DMS 273 (cell line): ENCODE measurements at regions not wholly inside any gene's neighbourhood (a gene's known extent, or its start where the extent isn't known, plus 50 kb on each side); places are given as distances from the start of the nearest gene placed in this dataset.
"Not testable (repeated sequence)": the region's sequence is repeated elsewhere in the genome, so short reads cannot be mapped to it uniquely, and the experiment has no call there.

Source experiments
- DNase-seq: peaks from one replicate; lab custom pipeline; 2025; ENCODE audit not compliant: unreplicated experiment; lab: John Stamatoyannopoulos, UW

DNA sequence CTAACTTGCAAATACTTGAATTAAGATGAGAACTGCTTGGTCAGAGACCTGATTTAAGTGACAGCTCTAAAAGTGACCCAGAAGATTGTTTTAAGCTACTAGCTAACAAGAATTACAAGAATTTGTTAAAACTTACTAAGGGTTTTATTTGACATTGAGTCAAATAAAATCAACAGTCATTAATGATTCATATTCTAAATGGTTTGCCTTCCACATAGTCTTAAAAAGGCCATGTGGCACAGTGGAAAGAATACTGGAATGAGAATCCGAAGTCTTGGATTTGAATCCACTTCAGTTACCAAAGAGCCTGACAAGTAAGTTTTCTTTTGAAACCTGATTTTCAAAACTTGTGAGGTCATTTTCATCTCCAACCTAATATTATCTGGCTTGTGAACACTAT is 489.3 kb downstream of the ADCYAP1 start:
- no peak for DNase-seq

DNA sequence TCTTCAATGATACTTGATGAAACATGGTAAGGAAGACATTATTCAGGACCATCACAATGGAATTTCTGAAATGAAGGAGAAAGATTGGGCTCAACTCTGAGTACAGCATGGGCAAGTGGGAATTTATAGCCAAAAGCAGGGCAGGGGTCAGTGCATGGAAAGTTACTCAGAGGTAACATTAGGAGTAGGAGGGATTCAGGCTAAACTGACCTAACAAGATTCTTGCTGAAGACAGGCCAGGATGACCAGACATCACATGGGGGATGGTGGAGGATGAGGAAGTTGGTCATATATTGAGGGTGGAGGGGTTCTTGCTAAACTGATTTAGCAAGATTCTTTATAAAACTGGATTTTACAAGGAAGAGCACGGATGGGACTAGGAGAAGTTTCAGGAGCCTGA is 489.8 kb downstream of the ADCYAP1 start:
- no peak for DNase-seq

DNA sequence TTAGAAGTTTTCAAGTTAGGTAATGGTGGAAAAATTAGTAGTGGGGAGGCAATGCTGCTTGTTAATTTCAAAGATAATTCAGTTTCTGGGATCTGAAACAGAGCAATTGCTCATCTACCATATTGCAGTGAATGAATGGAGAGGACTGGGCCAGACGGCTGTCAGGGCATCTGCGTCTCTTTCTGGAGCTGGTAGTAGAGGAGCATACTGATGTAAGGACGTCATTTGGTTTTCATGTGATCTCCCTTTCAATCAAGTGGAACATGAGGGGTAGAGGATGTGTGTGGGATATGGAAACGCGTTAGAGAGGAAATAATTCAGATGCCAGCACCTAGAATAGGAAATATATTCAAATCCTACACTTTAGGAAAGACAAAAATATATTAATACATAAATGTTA is 490.3 kb downstream of the ADCYAP1 start:
- no peak for DNase-seq

DNA sequence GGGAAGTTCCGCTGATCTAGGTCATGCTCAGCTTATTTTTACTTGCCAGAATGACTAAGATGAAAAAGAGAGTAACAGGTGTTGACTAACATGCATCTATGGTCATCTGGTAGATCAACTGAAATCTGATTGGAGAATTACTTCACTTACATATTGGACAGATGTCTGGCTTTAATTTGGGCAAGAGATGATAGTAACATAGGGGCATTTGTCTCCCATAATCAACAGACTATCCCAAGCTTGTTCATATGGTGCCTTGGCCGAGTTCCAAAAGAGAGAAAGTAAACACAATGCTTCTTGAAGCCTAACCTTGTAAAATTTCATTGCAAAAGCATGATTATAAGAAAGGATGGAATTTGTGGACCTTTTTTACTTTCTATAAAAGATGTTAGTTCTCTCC is 503.7 kb downstream of the ADCYAP1 start:
- DNase-seq, result peak; percentile 98

DNA sequence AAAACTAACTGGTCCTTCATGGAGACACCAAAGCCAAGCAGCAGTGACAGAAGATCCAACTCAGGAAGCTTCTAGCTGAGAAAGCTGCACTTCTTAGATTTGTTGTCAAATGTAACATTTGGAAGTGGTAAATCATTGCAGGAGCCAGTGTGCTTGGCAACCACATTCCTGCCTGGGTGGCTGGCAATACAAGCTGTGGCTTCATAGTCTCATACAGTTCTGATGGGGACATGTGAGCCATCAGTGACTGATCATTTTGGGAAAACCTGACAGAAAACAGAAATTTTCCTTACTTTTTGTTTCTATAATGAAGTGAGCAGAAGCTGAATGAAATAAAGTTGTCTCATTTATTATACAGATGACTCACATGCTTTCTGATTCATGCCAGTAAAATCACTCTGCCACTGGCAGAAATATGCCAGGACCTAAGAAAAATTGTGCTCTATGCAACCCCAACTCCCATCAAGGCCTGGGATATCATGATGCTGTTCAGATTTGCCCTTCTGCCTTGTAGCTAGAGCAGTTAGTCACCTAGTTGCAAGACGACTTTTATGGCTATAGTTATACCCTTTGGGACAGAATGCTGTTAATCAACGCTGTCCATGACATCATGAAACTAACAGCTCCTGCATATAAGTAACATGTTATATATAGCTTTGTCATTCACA is 508.1 kb downstream of the ADCYAP1 start:
- peak; percentile 40 for DNase-seq

DNA sequence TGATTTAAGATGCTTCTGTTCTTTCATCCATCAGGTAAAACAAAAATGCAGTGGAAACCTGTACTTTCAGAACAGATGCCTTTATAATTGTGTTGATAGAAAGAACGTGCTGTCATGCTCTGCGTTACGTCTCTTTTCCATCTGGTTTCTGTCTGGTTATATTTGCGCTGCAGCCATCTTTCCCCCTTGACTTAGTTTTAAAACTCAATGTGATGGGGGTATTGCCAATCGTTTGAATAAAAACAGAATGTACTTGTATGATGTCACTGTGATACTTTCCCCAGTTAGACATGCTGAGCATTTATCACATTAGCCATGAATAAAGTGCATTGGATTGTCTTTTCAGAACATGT is 508.6 kb downstream of the ADCYAP1 start:
- DNase-seq, result no peak

DNA sequence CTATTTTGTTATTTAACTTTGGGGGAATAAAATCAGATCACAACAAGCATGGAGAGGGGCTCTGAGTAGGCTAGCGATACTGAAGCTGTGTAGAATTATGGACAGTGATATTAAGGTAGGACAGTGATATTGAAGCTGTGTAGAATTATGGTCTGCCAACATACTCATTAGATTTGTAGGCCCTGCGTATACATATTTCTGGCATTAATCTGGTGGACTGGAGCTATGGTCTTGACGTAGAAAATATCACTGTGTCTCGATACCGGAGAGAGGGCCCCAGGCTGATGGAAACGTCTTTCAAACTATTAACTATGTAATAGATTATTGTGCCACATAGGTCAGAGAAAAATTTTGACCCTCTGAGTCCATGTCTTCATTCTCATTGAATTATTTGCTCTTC is 511.4 kb downstream of the ADCYAP1 start:
- no peak for DNase-seq

DNA sequence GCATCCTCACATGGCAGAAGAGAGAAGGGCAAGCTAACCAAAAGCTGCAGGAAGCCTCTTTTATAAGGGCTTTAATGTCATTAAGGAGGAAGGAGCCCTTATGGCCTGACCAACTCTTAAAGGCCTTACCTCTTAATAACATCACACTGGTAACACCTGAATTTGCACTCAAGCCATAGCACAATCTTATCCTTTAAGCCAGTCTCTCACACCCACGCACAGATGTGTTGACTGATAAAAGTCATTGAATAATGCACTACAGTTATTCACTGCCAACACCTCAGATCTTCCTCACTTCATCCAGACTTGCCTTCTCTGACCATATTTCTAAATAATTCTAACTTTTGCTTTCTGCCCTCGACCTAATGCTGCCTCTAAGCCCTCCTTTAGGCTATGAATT is 516.8 kb downstream of the ADCYAP1 start:
- DNase-seq, result no peak

DNA sequence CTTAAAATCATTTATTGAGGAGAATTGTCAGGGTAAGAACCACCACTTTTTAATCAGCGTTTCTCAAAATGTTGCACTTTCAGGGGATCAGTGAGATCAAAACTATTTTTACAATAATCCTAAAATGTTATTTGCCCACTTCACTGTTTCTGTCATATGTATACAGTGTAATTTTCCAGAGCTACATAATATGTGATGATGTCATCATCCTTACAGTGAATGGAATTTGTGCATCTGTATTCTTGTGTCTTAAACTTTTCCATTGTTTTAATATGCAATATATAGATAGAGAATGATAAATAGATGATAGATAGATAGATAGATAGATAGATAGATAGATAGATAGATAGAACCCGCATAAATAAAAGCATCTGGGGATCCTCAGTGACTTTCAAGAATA is 518.0 kb downstream of the ADCYAP1 start:
- DNase-seq, result no peak

DNA sequence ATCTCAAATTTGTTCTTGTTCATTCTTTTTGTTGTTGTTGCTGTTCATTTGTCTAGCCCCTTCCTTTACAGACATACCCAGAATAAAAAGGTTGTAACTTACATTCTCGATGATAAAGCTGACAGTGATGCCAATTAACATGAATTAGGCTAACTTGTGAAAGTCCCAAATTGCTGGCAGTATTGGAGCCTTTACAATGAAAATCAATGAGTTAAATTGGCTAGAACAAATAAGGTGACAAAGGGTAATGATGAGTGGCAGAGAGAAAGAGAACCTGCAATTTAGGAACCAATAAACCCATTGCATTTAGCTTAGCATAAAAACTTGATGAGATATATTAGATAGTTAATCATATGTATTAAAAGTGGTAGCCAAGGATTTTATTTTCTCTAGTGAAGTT is 521.0 kb downstream of the ADCYAP1 start:
- no peak for DNase-seq

DNA sequence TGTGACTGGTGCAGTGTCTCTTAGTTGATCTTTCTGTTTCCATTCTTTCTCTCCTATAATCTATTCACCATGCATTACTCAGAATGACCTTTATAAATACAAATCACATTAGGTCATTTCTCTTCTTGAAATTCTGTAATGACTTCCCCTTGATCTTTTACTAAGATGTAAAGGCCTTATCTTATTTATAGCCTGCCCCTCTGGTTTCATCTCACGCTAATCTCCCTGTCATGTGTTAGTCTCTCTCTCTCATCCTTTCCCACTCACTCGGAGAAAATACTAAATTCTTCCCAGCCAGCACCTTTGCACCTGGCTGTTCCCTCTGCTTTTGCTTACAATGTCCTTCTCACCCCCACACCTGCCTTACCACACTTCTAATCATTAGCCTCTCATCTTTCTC is 530.8 kb downstream of the ADCYAP1 start:
- no peak for DNase-seq

DNA sequence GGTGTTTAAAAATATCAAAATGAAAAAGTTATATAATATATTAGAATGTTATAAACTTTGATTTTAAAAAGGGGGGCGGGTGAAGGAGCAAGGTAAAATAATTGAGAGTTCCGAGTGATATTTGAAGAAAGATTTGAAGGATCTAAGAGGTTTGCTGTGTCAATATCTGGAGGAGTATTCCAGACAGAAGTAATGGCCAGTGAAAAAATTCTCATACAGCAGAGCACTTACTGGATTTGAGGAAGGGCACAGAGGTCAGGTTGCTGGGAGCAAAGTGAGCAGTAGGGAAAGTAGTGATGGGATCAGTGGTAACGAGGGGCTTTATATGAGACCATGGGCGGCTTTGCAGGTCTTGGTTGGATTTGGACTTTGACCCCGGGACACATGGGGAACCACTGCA is 531.5 kb downstream of the ADCYAP1 start:
- no peak for DNase-seq

DNA sequence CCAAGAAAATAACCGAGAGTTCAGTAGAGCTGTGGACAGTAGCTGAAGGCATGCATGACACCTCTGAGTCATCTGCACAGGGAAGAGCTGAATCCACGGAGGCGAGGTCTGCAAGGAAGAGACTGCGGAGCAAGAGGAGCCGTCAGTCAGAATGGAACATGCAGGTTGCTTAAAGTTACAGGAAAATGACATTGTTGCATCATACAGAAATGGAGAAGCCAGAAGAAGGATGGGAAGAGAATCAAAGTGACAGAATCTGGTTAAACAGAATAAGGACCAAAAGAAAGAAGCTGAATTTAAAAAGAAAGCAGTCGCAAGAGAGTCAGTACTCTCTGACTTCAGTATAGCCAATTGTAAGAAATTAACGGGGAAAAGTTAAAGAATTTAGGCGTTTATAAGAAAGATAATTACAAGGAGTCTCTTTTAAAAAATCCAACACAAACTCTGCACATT is 533.8 kb downstream of the ADCYAP1 start:
- DNase-seq, result no peak

DNA sequence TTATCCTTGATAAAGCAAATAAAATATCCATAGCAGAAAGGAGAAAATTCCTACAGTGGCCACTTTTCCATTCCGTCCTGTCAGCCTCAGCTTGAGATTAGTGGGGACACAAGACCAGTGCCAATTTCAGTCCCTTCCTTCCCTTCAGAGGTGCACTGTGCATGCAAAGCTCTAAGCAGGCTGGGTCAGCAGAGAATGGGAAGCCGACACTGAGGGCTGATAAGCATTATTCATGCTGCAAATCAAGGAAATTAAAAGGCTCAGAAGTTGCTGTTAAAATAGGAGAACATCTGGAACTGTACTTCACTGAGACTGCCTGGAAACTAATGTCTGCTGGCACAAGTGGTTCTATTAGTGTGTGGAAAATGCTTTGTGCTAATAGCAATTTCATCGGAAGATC is 534.3 kb downstream of the ADCYAP1 start:
- peak; percentile 36 for DNase-seq

DNA sequence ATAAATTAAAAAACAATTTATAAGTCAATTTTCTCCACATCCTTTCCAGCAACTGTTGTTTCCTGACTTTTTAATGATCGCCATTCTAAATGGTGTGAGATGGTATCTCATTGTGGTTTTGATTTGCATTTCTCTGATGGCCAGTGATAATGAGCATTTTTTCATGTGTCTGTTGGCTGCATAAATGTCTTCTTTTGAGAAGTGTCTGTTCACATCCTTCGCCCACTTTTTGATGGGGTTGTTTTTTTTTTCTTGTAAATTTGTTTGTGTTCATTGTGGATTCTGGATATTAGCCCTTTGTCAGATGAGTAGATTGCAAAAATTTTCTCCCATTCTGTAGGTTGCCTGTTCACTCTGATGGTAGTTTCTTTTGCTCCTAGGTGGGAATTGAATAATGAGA is 539.4 kb downstream of the ADCYAP1 start:
- not testable (repeated sequence) for DNase-seq

DNA sequence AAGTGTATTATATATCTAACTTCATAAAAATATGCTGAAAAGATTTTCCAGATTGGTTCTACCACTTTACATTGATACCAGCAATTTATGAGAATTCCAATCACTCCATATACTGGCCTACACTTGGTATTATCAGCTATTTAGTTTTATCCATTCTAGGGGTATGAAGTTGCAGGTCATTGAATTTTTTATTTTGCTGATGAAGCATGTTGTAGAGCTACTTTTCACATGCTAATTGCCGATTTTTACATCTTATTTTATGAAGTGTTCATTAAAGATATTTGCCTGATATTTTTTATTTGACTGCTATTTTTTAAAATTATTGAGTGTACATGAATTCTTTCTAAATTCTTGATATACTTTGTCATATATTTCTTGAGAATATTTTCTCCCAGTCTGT is 542.1 kb downstream of the ADCYAP1 start:
- no peak for DNase-seq

DNA sequence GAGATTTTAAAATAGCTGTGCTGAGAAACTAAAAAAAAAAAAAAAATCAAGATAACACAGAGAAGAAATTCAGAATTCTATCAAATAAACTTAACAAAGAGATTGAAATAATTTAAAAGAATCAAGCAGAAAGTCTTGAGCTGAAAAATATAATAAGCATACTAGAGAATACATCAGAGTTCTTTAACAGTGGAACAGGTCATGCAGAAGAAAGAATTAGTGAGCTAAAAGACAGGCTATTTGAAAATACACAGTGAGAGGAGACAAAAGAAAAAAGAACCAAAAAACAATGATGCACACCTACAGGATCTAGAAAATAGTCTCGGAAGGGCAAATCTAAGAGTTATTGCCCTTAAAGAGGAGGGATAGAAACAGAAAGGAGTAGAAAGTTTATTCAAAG is 548.1 kb downstream of the ADCYAP1 start:
- no peak for DNase-seq

DNA sequence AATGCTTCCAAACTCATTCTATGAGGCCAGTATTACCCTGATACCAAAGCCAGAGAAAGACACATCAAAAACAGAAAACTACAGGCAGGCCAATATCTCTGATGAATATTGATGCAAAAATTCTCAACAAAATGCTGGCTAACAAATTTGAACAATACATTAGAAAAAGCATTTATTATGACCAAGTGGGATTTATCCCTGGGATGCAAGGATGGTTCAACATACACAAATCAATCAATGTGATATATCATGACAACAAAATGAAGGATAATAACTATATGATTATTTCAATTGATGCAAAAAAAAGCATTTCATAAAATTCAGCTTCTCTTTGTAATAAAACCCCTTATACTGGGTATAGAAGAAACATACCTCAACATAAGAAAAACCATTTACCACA is 550.9 kb downstream of the ADCYAP1 start:
- DNase-seq, result no peak

DNA sequence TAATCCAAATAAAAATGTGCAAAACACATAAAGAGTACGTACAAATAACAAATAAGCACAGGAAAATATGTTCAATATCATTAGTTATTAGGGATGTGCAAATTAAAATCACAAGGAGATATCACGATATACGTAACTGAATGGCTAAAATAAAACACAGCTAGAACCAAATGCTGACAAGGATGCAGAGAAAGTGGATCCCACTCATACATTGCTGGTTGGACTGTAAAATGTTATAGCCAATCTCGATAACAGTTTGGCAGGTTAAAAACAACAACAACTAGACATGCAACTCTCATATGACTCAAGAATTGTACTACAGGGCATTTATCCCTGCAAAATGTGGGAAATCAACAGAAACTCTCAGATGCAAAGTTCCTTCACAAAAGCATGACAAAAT is 553.9 kb downstream of the ADCYAP1 start:
- DNase-seq, result no peak

DNA sequence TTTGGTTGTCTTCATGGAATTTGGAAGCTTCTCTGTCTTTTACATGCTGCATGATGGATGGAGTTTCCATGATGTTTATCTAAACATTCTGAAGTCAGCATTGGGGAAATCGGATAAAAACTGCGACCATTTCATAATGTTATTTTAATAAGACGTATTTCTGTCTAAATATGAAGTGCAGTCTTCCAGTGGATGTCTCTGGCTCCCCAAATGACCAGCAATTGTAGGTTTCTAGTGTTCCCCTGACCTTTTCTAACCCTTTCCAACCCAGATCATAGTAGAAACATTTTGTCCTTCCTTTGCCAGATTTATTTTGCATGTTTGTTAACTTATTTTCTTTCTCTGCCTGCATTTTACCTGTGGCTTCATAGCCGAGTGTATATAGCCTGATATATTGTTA is 559.3 kb downstream of the ADCYAP1 start:
- DNase-seq, result no peak

DNA sequence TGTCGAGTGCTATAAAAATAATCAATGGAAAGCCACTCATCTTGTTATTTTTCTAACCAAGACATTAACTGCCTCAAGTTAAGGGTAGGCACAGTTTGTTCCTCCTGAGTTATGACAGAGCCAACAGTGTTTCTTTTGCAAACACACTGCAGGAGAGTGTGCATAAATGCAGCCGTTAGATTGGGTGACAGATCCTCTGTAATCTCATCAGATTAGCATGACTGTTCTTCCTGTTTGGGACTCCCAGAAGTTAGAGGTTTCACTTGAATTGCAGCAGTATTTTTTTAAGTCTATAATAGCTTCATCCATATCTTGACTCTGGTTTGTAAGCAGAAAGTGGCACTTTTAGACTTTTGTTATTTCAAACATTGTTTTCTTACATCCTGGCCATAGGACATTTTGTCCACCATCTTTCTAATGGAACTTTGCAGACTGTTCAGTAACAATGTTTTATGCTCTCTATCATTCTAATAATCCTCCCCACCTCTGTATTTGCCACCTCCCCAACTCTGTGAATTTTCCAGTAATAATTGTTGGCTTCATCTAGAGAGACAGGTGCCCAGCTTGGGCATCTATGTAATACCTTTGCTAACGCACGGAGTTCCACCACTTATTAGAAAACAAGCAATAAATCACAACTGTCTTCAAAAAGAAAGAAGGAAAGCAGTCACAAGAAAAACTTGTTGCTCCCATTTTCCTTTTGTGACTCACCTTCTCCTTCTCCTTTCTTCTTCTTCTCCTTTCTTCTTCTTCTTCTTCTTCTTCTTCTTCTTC is 560.0 kb downstream of the ADCYAP1 start:
- DNase-seq, result no peak

DNA sequence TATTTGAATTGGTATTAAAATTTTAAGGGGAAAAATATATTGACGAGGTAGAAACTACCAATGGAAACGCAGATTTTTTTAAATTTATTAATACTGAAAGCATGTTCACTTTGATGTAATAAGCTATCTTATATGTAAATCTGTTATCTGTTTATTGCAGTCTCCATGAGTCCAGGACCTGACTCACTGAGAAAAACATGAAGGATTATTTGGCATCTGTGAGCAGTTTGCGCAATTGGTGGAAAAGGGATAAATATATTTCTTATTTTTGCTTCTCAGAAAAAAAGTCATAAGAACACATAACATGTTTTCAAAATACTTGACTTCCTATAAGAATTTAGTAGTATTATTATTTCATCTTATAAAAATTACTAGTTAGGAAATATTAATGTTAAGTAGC is 561.4 kb downstream of the ADCYAP1 start:
- no peak for DNase-seq

DNA sequence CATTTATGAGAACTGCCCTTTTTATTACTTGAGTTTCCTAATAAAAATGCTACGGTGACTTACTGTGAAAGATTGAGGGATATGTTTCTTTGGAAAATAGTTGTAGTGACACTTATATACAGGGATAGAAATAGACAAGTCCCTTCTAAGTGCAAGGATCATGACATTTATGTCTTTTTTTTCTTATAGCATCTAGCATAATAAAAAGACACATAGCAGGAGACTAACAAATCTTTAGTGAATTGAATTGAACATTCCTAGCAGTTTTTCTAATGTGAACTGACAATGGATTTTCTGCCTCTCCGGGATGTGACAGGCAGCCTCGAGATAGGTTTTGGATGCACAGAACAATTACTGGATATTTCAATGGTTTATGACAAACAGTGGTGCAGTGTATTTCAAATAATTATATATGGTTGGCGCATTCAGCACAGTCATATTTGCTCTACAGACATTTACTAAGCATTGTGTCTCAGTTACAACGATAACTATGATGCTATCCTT is 562.8 kb downstream of the ADCYAP1 start:
- no peak for DNase-seq
